HG02981 (cell line): ENCODE measurements at regions not wholly inside any gene's neighbourhood (a gene's known extent, or its start where the extent isn't known, plus 50 kb on each side); places are given as distances from the start of the nearest gene placed in this dataset.

Experiments used
- ATAC-seq: cut with Tn5 transposase; IDR thresholded peaks from one replicate; pipeline ENCODE4 v1.9.1; 2021; ENCODE audit warnings: mild to moderate bottlenecking, moderate library complexity; ENCODE audit not compliant: unreplicated experiment

DNA sequence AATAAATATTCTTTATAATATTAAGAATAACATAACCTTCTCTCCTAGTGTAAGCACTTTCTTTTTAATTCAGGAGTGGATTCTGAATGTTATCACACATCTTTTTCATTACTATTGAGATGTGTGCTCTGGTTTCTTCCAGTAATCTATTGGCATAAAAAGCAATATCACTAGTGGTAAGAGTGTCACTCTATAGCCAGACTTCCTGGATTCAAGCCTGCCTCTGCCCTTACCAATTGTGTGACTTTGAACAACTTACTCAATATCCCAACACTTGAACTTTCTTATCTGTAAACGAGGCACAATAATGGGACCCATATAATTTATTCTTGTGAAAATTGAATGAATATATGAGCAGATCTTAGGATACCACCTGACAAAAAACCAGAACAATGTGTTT, 71.0 kb downstream of the SEM1 start:
- no peak for ATAC-seq

DNA sequence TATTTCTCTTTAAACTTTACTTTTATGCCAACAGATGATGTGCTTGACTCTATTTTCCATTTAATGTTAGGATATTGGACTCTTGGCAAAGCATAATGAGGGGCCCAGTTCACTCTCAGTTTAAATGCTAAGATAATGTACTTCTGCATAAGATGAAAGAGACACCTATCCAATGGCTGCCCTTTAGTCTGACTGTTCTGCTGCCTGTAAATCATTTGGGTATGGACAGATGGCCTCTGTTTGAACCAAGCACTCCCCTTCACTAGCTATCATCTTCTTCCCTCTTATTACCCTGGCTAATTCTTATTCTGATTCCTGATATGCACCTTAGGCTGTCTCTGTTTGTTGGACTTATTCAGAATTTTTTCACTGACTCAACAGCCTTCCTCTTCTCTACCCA, 72.1 kb downstream of the SEM1 start:
- no peak for ATAC-seq

DNA sequence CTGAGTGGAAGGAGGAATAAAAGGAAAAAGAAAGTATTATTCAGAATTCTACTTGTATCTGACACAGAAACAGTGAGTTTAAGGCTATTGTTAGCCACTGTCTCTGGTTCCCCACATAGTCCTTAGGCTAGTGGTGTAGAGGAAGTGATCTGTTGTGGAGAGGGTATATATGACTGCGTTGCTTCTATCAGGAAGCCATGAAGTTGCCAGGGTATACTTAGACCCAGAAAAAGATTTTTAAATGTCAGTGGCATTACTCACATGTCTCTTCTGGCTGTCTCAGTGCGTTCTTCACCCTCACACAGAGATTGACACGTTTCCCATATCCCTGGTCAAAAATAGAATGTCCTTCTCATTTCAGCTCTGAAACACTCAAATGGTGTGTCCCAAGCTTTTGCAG, 72.7 kb downstream of the SEM1 start:
- no peak for ATAC-seq

DNA sequence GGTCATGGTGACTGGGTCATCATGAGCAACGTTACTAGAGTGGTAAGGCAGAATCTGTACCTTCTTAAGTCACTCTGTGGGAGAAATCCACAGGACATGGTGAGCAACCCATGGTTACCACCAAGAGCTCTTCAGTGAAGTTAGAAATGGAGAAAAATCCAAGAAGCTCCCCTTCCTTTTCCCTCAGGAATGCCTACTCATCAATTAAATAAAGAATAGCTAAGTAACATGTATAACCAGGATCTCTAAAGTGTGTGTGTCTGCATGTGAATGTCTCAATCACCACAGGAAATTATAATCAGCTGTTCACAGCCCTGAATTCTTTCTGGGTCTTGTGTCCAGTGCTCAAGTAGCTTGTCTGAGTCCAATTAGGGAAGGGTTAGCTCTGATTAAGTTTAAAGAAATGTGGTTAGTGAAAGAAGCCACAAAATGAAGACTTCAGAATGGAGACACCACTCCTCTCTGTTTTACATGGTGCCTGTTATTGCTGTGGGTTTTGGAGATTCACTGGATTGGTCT, 73.2 kb downstream of the SEM1 start:
- ATAC-seq: no peak

DNA sequence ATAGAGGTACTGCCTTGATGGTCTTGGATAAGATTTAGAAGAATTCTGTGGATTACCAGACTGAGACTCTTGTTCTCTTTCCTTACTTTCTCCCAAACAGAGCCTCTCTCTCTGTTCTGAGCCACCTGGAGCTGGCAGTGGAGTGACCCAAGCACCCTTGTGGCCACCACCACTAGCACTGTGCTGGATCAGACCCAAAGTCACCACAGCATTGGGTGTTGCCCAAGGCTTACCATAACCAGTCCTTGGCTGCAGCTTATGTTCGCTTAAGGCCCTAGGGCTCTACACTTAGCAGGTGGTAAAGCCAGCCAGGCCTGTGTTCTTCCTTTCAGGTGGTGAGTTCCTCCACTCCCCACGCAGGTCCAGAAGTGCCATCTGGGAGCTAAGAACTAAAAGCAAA, 79.8 kb downstream of the SEM1 start:
- no peak for ATAC-seq

DNA sequence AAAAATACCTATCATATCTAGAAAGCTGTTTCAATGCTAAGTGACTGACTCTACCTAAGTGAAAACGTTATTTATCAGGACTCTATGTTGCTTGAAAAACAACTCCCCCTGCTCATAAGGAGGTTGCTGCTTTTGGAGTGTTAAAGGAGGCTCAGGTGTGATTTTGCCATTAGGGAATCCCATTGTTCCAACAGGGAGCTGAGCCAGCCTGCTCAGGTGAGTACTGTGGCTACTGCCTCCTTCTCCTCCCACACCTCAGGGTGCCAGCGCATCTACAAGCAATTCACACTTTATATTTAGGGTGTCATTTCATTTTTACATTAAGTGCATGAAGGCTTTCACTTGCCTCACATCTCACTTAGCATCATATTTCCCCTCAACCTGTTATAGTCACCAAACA, 84.7 kb downstream of the SEM1 start:
- ATAC-seq: no peak

DNA sequence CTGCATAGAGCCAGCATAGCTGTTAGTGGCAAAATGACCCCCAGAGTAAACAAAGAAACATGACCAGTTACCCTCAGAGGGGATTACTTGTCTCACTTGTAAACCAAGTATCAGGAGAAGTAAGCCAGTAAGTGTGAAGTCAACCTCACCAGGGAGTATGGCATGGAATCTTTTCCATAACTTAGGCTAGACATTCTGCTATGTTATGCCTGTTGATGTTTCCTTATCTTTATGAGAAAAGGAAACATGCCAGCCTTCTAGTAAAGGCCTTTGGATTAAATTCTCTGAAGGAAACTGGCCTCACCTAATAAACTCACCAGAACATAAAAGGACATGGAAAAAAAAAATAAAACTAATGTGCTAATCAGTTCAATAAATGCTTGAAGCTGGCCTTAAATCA, 87.7 kb downstream of the SEM1 start:
- no peak for ATAC-seq

DNA sequence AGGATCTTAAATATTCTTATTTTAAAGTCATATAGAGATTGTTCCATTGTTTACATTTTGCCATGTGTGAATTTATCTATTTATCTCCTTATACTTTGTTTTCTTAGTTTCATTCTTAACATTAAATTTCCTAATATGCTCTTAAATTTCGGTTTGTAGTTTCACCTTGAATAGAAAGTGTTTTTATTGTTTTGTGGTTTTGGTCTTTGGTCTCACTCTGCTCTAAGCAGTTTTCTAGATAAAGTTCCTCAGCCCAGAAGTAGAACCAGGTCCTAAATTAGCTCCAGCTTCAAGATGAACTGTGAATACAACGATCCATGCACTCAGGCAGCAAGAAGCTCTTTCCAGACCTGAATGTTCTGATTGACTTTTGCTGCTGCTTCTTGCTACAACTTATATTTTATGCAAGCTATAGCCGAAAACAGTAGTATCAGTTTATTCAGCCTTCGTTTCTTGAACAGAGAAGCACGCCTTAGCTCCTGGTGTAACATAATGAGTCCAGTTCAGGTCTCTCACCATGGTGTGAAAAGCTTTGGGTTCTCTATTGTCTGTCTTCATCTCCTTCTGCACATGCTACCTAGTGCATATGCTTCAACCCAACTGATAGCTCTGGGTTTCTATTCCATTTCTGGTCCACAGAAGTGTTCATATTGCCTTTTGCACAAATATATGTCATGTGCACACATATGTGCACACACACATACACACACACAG, 95.3 kb downstream of the SEM1 start:
- ATAC-seq: peak; percentile 59

DNA sequence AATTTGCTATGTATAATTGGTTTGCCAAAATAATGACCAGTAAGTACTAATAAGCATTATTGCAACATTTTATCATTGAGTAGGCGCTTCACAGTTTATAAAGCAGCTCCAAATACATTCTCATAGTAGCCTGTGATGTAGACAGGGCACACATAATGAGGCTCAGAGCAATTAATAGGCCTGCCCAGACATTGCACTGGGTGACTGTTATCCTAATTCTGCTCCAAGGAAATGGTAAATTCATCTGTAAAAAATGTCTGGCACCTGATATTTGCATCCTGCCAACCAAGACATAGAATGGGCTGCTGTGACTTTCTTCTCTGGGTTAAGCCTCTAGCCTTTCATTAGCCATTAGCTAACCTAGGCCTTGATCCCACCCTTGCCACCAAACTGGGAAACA, 97.6 kb downstream of the SEM1 start:
- no peak for ATAC-seq

DNA sequence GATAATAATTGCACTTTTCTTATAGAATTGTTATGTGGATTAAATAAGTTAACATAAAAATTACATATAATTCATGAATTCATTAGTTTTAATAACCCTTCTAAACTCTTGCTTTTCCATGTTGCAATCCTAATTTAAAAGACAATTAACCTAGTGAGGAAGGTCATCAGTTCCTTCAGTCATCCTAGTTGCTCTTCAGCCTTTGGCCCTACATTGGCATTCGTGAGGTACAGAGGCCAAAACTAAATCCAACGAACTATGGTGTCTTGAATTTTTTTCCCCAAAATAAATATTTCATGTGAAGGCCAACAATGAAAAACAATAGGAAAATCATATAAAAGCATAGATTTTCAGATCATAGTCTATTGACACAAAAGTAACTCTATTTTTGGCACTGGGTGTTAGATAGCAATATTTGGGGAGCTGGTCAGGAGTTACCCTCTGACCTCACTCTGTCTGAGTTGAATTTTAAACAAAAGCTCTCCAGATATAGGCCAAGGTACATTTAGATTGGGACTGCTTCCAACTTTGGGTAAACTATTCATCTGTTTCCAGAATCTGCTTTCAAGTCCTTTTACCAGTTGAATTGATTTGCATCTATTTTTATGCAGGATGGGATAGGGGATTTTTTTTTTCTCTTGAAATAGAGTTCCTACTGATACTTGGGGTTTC, 104.5 kb downstream of the SEM1 start:
- no peak for ATAC-seq

DNA sequence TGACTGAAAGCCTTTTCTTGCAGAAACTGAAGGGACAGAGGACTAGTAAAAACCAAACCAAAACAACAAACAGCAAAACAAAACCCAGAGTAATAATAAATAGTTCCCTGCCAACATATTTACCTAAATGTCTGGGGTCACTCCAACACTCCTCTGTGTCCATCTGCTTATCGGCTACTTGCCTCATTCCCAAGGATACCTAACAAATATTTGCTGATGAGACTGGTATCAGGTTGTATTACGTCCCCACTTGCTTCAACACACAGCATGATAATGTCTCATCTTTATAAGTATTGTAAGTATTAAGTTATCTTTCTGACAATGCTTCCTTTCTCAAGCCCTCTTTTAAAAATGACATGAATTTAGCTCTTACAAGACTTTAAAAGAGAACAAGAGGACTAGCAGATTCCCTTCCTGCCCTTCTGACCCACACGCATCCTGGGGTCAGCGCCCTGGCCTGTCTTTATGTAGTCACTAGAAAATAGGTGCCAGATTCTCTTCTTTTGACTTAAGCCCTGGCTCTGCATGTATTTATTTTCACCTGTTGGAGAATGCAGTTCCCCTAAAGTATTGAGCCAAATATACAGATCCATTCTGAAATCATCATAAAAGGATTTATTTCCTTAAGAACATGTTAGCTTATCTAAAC, 110.2 kb downstream of the SEM1 start:
- no peak for ATAC-seq

DNA sequence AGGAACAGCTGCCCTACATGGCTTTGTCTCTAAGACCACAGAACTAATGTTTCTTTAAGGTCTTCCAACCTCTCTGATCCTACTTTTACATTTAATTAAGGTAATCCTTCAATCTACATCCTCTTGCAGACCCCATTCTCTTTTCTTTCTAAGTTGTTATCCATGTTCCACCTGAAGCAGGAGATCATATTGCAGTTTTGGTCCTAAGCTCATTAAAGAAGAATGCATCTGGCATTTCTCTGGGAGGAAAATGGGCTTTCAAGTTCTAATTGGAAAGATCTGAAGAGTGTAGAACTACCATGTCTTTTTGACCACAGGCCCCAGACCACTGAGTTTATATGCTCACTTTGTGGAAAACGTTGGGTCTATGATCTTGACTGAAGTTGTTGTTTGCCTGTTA, 111.2 kb downstream of the SEM1 start:
- ATAC-seq: no peak

DNA sequence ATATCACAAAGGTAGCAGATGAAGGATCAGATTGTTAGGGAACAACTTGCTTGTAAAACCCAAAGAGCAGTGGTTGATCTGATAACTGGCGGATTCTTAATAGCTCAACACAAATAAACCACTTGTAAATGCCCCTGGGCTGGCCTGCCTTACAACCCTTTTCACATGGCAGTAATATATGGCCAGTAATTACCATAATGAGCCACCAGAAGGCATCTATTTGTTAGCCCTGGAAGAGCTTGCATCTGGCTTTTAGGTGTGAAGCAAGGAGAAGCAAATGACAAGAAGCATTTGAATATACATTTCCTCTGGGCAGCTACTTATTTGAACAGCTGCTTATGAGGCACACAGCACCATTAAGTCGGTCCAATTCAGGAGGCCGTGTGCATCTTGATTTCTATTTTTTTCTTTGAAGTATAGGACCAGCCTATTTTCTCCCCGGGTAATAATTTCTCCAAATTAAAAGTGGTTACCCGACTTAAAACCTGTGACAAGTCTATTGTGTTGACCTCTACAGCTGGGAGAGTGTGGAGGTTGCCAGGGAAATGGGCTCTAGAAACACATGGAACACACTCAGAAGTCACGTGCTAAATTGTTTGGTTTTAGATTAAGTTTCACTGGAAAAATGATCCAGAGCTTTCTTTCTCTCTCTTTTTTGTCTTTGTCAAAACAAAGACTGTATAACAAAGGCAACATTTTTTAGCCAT, 113.4 kb downstream of the SEM1 start:
- no peak for ATAC-seq

DNA sequence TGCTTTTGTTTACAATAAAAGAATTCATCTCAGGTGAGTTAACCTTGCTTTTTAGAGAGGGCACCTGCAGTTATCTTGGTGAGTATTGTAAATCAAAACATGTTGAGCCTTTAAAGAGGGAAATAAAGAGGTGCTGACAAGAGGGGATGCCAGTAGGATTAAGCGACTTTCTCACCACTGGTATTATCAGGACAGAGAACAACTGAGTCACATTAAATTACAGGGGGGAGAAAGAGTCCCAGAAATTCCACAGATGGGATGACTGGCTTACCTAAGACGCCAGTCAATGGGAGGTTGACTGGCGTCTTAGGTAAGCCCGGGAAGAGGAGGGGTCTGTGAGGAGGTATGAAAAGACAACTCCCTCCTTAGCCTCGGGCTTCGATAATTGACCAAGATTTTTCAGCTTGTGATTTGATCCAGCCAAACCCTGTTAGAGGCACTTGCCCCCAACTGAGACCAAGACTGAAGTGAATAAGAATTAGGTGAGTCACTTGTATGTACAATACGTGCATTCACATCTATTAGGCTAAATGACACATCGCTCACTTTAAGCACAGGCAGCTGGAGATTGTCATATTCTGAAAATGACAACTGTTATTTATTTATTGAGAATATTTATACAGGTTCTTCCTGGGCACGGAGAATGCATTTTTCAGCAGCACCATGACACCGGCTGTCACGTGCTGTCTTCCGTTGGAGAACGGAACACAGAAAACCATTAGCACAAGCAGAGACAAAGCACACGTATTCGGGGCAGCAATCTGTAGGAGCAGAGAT, 117.6 kb downstream of the SEM1 start:
- no peak for ATAC-seq

DNA sequence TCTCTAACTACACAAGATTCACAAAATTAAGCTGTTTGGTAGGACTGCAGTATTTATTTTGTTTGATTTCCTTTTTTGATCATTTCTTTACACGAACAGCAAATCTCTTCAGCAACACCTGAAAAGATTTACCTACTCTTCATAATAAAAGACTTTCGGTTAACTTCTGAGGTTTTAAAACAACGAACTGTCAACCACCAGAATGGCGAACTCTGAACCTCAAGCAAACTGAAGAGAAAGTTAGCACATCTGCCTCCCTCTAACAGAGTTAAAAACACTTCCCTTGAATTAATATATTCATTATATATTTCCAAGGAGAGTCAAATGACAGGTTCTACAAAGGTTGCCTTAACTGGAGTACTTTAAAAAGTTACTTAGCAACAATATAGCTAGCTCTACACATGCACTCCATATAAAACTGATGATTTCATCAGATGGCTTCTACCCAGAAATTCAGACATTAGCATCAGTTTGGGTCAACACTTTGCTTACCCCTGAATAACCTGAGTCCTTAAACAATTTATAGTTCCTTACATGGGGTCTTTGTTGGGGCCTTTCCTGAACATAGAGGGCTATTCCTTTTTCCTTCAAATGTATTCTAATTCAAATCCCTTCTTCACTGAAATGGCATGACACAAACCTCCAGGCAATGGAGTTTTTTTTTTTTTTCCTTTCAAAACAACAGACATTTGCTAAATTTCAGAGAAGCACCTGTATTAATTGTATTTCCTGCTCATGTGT, 118.3 kb downstream of the SEM1 start:
- ATAC-seq: no peak

DNA sequence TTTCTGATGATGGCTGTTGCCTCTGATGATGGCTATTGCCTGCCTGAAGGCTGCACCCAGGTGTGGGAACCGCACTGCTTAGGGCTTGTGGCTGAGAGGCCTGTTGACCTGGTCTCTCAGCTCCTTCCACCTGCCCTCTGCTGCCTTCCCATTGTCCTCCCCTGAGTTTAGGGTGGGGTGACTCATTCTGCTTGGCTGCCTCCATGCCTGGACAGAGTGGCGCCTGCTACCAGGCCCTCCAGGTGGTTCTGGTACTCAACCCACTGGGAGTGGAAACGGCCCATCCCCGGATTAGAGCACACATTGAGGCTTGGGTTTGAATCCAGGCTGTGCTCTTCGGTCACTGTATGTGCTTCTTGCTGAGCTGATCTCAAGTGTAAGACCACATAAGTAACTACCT, 120.6 kb downstream of the SEM1 start:
- no peak for ATAC-seq

DNA sequence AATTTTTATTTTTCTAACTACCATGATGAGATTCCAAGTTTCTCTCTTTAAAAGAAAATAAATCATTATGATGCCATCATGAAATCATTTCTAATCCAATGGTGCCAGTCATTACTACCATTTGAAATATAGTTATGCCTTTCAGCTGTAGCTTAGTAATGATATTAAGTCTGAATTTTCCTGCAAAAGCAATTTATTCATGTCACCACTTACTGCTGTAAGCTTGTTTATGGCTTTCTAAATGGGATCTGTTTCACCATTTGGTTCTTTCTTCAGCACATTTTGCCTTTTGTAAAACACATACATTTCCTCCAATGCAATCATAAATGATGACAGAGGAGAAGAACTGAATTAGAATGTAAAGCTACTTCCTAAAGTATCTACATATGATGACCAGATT, 130.5 kb downstream of the SEM1 start:
- ATAC-seq: no peak

DNA sequence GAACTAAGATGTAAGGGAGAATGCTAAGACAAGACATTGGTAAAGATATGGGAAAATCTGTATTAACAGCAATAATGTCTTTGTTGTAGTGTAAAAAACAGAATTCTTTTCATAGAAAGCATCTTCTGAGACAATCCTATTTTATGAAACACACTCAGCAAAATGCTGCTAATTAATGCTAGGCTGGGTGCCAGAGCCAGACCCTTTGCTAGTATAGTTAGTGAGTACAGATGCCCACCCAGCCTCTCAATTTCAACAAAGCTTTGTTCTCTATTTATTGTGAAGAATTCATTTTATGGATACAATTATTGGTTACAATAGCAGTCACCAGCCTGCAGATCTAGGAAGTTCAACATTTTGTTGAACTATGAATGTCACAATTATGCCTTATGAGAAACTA, 131.0 kb downstream of the SEM1 start:
- ATAC-seq: no peak

DNA sequence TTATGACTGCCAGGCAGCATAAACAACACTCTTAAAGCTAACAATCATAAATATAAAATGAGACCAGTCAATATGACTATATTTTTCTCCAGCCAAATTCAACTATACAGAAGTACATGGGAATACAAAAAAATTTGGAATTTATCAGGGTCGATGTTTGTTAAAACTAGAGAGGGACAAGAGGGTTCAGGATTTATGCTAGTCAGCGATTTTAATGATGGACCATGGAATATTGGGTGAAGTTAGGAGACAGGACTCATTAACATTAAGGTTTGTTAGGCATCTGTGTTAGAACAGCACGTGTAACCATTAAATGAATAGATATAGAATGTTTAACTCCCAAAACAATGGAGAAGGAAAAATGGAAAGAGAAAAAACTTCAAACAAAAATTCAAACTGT, 146.2 kb downstream of the SEM1 start:
- no peak for ATAC-seq

DNA sequence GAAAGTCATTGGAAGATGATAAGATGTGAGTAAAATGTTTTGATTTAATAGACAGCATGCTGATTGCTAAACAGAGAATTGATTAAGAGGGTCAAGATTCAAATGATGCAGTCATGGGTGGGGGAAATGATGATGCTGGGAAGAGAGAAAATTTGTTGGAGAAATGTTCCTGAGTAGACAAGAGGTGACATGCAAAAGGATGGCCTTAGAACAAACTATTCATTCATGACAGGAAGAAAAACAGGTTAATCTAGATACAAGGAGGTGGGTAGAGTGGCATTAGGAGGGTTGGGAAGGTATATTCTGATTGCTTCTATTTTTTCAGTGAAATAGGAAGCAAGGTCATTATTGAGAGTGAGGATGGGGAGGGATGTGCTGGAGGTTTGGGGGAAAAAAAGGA, 146.7 kb downstream of the SEM1 start:
- no peak for ATAC-seq
